ENCODE measurements at regions not wholly inside any gene's neighbourhood (a gene's known extent, or its start where the extent isn't known, plus 50 kb on each side); places are given as distances from the start of the nearest gene placed in this dataset.
"Not testable (repeated sequence)": the region's sequence is repeated elsewhere in the genome, so short reads cannot be mapped to it uniquely, and the experiment has no call there.

- H3K27ac ChIP-seq: not testable (repeated sequence)
These were observed 54.7 kb upstream of the NBPF15 start for GRCh38 chr1:144516172-144516571.

GRCh38 chr1:144516906-144517305 is 55.4 kb upstream of the NBPF15 start:
- not testable (repeated sequence) for H3K27ac ChIP-seq; H3K4me1 ChIP-seq; DNase-seq (ENCODE audit: low spot score); H3K9me3 ChIP-seq; H3K36me3 ChIP-seq; H3K27me3 ChIP-seq; H3K4me3 ChIP-seq

More at GRCh38 chr1:144516172-144516571, 54.7 kb upstream of the NBPF15 start:
- not testable (repeated sequence) for H3K4me3 ChIP-seq; H3K4me1 ChIP-seq; H3K9me3 ChIP-seq; DNase-seq (ENCODE audit: low spot score); H3K27me3 ChIP-seq; H3K36me3 ChIP-seq

GRCh38 chr1:144518439-144518838 is 57.0 kb upstream of the NBPF15 start:
- H3K27me3 ChIP-seq; H3K9me3 ChIP-seq; DNase-seq (ENCODE audit: low spot score); H3K4me1 ChIP-seq; H3K4me3 ChIP-seq; H3K27ac ChIP-seq; H3K36me3 ChIP-seq: not testable (repeated sequence)

DNA sequence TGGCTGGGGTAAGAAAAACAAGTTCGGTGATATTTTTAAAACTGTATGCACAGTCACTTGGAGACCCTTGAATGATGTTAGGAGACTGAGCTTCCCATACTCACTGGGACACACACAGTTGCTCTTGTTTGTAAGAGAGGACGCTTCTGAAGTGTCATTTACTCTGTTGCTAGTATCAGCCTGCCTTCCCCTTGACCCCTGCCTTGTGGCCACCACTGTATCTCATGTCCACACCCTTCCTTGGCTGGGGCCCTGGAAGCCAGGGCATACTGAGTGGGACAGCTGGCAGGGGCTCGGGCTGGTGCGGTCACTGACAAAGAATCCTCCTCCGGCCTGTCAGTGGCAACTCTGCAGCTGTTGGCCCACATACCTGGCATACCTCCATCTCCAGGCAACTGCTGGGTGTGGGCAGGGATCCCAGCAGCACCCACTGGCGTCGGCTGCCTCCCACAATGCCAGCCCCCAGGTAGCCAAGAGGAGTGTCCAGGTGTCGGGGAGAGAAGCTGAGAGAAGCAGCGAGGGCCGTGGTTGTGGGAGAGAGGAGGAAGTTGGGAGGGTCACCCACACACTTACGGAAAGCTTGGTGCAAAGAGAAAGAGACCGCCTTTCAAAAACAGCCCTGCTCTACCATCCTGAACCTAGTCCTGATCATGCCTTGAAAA is 58.2 kb upstream of the NBPF15 start:
- not testable (repeated sequence) for H3K4me1 ChIP-seq; H3K36me3 ChIP-seq; H3K9me3 ChIP-seq; H3K27me3 ChIP-seq; H3K4me3 ChIP-seq; H3K27ac ChIP-seq; DNase-seq (ENCODE audit: low spot score)

DNA sequence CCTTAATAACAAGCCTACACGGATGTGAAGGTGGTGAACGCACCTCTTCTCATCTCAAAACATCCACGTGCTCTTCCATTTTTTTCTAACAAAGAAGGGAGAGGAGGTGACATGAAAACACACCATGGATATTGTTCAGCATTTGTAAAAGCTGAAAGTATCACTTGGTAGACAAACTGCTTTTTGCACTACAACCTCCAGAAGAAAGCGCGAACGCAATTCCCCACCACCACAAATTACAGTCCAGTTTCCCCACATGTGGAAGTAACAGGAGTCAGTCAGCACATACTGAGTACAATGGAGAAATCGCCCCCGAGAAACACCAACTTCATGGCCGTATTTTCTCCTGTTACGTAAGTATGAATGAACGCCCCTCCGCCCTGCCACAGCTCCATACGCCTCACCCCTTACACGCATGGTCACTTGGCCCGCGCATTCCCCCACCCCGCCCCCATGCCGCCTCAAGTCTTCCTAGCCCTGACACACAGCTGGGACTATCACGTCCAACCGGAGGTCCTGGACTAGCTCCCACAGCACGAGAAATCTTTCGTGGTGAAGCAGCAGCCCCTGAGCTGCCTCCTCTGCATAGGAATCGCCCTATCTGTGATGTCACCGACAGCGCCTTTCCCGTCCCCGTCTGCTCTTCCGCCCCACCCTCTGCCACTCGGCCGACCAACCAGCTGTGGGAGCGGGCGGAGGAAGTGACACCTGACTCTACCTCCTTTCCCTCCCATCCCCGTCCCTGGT is 62.4 kb upstream of the NBPF15 start:
- not testable (repeated sequence) for H3K27me3 ChIP-seq; H3K27ac ChIP-seq; H3K9me3 ChIP-seq; H3K4me1 ChIP-seq; H3K4me3 ChIP-seq; DNase-seq (ENCODE audit: low spot score); H3K36me3 ChIP-seq

- not testable (repeated sequence) for H3K36me3 ChIP-seq; H3K27me3 ChIP-seq; DNase-seq (ENCODE audit: low spot score); H3K9me3 ChIP-seq; H3K27ac ChIP-seq; H3K4me3 ChIP-seq; H3K4me1 ChIP-seq
- TF ChIP-seq CTCF (IDR thresholded peaks at IDR 0.05): peak in 1 of 2 donors; percentile 57
These were observed 60.5 kb upstream of the PPIAL4F start for GRCh38 chr1:144532156-144532607.

DNA sequence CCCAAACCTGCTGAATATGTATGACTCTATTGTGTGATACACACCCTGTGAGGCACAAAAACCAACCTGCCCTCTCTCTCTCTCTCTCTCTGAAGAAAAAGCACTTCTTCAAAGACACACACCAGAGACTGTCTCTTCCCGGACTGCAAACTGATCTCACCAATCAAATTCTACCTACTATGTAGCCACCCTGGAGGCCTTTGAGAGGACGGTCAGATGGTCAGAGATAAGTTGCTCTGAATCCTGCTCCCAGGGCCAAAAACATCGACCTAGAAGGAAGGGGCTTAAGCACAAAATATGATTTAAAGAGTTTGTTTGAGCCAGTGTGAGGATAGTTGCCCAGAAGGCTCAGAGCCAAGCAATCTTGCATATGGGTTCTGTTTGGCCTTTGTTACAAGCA is 59.2 kb upstream of the PPIAL4F start:
- not testable (repeated sequence) for H3K27me3 ChIP-seq; DNase-seq (ENCODE audit: low spot score); H3K27ac ChIP-seq; H3K9me3 ChIP-seq; H3K36me3 ChIP-seq; H3K4me3 ChIP-seq; H3K4me1 ChIP-seq

GRCh38 chr1:144534286-144534685 is 58.4 kb upstream of the PPIAL4F start:
- H3K4me1 ChIP-seq; DNase-seq (ENCODE audit: low spot score); H3K36me3 ChIP-seq: not testable (repeated sequence)

DNA sequence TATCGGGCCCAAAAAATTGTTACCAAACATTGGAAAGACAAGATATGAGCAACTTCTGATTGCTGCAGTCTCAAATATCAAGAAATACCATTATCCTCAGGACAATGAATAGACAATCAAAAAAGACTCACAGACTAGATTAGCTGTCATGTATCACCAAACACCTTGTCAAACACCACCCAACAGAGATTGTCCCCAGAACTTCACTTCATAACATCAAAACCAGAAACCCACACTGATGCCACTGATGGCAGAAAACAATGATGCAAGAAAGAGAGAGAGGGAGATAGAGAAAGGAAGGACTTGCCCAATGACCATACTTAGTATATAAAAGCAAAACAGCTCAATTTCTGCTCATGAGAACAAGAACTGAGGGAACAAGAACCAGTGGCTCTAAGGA is 56.0 kb upstream of the PPIAL4F start:
- H3K27ac ChIP-seq; H3K27me3 ChIP-seq; H3K36me3 ChIP-seq; H3K4me1 ChIP-seq; H3K4me3 ChIP-seq; H3K9me3 ChIP-seq; DNase-seq (ENCODE audit: low spot score): not testable (repeated sequence)

More at GRCh38 chr1:144534286-144534685, 58.4 kb upstream of the PPIAL4F start:
- not testable (repeated sequence) for H3K4me3 ChIP-seq, H3K27me3 ChIP-seq, H3K27ac ChIP-seq, H3K9me3 ChIP-seq

GRCh38 chr1:144537234-144537633 is 55.5 kb upstream of the PPIAL4F start:
- not testable (repeated sequence) for H3K4me3 ChIP-seq; H3K4me1 ChIP-seq; DNase-seq (ENCODE audit: low spot score); H3K36me3 ChIP-seq; H3K27ac ChIP-seq; H3K9me3 ChIP-seq; H3K27me3 ChIP-seq

GRCh38 chr1:144538736-144539135 is 54.0 kb upstream of the PPIAL4F start:
- not testable (repeated sequence) for H3K36me3 ChIP-seq; H3K27me3 ChIP-seq; H3K4me3 ChIP-seq; H3K27ac ChIP-seq; DNase-seq (ENCODE audit: low spot score); H3K9me3 ChIP-seq; H3K4me1 ChIP-seq

- H3K4me1 ChIP-seq; H3K36me3 ChIP-seq; H3K27me3 ChIP-seq; H3K27ac ChIP-seq; H3K9me3 ChIP-seq; DNase-seq (ENCODE audit: low spot score); H3K4me3 ChIP-seq: not testable (repeated sequence)
These were observed 53.3 kb upstream of the PPIAL4F start for GRCh38 chr1:144539191-144539960.
